ENCODE measurements at regions not wholly inside any gene's neighbourhood (a gene's known extent, or its start where the extent isn't known, plus 50 kb on each side); places are given as distances from the start of the nearest gene placed in this dataset.
"Not testable (repeated sequence)": the region's sequence is repeated elsewhere in the genome, so short reads cannot be mapped to it uniquely, and the experiment has no call there.

DNA sequence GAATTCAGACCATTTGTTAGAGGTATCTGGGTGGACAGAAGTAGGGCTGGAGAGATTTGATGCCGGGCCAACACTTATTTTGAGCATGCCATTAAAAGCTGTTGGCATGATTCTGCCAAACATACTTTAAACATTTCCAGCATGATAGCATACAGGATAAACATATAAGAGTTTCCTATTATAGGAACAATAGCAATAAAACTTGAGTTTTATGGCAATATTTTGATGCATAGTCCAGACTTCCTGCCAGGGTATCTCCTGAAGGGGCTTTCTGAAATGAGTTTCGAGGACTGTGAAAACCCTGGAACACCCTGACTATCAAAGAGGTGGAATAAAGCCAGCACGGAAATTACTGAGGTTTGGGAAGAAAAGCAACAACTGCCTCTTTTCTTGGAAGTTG lies 1398.0 kb upstream of the NXPH2 start:
- DNase-seq, result no peak

DNA sequence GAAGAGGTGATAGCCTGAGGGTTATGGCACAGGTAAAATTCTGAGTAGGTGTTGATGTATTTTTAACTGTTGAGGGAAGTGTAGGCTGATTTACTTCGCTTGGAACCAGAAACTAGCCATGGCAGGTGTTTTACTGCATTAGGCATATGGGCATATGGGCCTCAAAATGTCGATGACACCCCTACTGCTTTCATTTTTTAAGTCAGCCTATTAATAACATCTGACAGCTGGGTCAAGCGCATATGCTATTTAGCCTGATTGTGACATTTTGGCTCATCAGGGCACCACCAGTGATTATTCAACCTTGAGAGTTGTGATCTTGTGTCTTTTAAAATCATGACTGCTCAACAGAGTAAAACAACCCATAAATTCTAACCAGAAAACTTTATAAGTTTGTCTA lies 1396.9 kb upstream of the NXPH2 start:
- no peak for DNase-seq

DNA sequence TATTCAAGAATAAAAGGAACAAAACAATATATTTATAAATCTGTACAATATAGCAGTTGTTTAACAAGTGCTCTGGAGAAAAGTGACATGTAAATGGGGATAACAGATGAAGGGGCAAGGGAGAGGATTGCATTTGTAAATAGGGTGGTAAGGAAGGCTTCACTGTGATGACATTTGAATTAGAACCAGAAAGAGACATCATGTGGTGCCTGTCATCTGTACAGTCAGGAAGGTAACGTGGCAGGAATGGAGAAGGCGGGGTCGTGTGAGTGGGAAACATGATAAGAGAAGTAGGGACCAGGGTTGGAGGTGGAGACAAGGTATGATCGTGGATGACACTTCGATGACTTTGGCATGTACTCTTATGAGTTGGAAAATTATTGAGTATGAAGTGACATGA lies 1393.6 kb upstream of the NXPH2 start:
- DNase-seq, result no peak

DNA sequence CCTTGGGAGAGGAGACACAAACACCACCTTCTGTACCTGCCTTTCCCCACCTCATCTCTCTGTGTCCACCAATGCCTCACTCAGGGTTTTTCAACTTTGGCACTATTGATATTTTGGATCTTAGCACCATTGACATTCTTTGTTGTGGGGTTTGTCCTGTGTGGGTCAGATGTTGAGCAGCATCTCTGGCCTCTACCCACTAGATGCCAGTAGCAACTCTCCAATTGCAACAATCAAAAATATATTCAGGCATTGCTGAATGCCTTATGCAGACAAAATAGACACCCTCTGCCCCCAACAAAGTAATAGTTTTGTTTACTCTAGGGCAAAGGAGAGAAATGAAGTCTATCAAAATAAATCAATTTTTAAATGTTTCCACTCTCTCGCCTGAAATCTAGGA lies 1384.3 kb upstream of the NXPH2 start:
- no peak for DNase-seq

DNA sequence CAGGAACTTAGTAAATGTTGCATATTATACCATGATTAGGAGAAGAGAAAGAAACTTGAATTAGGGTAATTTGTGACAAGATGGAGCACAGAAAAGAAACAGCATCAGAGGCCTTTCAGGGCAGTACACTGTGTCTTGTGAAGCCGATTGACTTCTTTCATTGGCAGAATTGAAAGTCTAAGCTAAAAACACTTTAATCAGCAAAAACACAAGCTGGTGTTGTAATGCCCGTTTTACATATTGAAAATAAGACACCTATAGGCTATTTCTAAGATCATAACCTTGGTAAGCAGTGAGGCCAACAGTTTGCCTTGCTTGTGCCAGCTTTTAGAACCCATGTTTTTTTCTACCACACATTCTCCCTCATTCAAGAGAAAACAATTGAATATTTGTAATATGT lies 1378.1 kb upstream of the NXPH2 start:
- DNase-seq, result no peak

DNA sequence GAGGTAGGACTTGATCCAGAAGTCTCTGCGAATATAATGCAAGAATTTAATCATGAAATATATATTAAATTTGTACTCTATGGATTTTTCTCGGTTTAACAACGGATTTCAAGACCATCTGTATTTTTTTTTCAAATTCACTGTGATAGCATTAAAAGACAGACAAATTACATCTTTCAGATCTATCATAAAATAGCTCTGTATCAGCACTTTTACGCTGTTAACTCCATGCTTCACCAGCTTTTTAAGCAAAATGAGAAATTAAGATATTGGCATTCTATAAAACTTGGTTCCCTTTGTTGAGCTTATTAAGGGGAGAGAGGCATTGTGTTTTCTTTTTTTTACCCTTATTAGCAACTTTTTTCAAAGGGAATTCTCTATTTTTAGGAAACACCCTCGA lies 1377.6 kb upstream of the NXPH2 start:
- DNase-seq, result no peak

DNA sequence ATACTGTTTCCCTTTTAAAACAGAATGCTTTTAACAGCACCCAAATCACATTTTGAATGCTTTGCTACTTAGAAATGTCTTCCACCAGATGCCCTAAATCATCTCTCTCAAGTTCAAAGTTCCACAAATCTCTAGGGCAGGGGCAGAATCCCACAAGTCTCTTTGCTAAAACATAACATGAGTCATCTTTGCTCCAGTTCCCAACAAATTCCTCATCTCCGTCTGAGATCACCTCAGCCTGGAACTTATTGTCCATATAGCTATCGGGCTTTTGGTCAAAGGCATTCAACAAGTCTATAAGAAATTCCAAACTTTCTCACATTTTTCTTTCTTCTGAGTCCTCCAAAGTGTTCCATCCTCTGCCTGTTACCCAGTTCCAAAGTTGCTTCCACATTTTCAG lies 1374.5 kb upstream of the NXPH2 start:
- no peak for DNase-seq

DNA sequence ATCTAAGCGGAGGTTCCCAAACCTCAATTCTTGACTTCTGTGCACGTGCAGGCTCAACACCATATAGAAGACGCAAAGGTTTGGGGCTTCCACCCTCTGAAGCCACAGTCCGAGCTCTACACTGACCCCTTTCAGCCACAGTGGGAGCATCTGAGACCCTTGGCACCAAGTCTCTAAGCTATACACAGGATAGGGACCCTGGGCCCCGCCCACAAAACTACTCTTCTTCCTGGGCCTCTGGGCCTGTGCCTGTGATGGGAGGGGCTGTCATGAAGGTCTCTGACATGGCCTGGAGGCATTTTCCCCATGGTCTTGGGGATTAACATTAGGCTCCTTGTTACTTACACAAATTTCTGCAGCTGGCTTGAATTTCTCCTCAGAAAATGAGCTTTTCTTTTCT lies 1374.1 kb upstream of the NXPH2 start:
- no peak for DNase-seq

DNA sequence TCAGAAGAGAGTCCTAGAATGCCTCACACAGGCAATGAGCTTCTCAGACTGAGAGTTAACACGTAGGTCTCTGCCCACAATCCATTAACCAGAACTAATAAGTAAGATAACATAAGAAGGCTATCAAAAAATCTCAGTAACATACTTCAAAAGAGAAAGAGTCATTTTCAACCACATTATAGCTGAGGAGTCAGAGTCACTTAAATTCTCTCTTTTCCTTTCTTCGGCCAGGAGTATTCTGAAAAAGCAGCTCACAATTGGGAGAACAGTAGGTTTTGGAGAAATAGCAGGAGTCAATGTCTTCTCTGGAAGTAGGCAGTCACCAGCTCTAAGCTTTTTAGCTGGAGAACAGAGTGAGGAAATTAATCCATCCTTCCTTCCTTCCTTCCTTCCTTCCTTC lies 1364.4 kb upstream of the NXPH2 start:
- DNase-seq, result no peak

DNA sequence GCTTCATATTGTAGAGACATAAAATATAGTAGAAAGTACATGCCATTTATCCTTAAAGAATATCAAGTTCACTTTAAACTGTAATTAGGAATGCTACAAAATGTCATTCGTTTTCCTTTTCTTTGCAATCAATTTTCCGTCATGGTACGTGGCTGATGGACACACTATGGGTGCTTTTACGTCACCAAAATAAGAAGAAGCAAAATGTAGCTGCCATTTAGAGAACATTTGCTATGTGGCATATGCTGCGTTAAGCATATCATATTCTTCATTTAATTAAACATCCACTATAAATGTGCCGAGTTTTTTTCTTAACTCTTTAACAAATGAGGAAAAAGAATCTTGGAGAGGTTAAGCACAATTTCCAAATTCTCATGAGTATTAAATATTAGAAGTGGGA lies 1358.5 kb upstream of the NXPH2 start:
- DNase-seq, result no peak

DNA sequence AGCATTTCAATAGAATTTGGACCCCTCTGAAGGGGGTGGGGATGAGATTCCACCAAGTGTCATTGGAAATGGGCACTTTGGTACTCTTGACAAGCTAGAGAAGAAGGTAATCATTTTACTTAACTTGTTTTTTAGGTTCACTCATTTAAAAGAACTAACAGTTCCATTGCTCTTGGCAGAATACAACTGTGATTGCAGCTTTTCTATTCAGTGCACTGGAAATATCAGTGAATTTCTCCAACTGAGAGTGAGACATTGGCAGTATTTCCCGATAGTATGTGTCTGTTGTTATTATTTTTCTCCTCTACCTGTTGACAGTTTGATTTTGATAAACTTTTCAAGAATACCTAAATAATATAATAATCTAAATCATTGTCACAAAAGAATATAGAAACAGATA lies 1356.7 kb upstream of the NXPH2 start:
- DNase-seq, result no peak

DNA sequence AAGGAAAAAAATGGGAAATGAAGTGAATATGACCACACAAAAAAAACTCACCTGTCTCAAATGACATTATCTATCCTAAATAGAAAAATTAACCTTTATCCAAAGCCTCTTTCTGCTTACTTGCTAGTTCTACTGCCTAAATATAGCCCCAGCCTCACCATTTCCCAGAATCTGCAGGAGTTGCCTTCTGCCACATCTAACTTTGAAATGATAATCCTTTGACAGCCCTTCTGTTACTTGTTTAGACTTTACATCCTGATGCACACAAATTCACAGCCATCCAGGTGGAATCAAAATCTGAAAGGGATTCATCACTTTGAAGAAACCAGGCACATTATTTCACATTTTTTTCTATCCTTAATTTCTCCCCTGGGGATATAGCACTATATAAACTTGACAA lies 1356.2 kb upstream of the NXPH2 start:
- DNase-seq, result no peak

DNA sequence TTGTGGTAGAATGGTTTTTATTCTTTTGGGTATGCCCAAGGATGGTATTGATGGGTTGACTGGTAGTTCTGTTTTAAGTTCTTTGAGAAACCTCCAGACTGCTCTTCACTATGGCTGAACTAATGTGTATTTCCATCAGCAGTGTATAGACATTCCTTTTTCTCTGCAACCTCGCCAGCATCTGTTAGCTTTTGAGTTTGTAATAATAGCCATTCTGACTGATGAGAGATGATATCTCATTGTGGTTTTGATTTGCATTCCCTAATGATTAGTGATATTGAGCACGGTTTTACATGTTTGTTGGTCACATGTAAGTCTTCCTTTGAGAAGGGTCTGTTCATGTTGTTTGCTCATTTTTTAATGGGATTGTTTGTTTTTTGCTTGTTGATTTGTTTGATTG lies 1348.7 kb upstream of the NXPH2 start:
- DNase-seq, result no peak

DNA sequence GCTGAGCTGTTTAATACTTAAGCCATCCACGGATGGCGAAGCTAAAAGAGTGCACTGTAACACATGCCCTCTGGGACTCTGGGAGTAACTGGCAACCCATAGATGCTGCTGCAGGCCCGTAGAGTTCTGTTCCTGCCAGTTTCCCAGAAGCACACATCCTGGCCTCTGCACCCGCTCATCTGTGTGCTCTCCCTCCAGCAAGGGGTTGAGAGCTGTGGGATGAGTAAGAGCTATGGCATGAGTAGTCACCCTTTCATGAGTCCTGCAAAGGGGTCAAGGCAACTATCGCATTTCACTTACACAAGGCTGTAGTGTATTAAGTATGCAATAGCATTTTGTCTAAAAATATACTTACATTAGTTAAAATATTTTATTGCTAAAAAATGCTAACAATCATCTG lies 1341.8 kb upstream of the NXPH2 start:
- no peak for DNase-seq

DNA sequence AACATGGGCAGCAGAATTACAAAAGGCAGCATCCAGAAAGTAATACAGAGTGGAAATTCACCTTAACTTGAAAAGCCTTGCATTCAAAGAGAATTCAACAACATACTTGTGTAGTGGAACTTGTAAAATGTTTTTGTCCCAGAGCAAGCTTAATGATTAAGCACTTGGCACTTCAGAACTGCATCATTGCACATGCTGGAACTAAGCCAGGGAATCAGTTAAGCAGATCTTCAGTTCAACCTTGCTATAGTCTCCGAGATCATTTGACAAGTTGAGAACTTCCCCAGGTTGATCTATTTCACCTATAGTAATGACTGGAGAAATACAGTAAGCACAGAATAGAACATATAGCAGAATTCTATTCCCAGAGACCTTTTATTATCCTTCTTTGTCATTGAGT lies 1337.2 kb upstream of the NXPH2 start:
- no peak for DNase-seq

DNA sequence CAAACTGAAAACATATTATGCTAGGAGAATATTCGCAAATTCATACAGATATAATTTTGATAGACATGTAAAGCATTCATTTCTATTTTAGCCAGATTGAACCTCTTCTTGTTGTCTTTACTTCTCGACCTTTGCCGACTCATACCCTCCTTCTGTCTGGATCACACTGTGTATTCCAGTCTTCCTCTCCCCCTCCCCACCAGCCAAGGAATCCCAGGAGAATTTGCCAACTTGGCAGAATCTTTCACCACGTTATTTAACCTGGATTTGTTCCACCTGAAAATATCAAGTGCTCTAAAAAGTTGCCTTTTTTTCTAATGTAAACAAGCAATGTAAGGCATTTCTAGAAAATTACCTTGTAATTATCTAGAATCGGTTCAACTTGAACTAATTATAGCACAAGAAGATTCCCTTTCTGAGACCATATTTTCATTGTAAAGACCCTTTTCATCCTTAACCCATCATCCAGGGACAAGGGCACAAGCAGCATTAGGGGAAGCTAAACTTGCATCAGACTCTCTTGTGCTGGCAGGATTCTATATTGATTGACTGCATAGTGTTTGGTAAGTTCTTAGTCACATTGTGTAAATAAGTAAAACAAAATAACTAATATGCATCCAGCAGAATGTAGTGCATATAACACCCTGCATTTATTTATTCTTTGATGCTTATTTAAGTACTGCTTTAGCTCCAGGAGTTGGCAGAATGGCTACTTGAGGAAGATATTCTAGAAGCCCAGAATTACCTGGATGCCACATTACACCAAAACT lies 1328.7 kb upstream of the NXPH2 start:
- no peak for DNase-seq

DNA sequence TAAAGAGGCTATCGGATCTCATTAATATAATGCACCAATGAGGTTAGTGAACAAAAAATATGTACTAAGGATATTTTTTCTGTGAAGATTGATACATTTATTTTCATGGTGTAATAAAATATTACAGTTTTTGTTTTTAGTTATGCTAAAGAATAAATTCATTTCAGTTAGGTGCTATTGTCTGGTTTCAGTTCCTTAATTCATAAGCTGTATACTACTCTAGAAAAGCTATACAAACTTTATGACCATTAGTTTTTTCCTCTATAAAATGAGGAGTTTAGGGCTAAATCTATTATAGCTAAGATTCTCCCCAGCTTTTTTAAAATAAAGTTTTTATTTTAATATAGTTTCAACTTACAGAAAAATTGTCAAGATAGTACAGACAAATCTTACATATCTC lies 1311.7 kb upstream of the NXPH2 start:
- no peak for DNase-seq

DNA sequence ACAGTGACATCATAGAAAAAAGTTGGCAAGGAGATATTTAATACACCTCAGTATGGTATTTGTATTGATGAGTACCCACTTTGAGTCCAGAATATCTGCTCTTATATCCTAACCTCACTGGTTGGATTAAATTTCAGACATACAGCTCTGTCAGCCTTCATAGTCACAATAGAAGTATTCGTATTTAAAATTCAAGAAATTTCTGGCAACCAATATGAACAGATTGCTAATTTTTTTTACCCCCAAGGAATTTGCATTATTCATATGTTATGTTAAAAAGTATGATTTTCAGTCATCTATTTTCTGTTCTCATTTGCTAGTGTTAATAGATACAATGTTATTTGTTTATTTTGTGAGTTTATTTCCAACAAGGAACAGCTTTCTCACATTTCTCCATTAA lies 1306.8 kb upstream of the NXPH2 start:
- DNase-seq, result no peak

DNA sequence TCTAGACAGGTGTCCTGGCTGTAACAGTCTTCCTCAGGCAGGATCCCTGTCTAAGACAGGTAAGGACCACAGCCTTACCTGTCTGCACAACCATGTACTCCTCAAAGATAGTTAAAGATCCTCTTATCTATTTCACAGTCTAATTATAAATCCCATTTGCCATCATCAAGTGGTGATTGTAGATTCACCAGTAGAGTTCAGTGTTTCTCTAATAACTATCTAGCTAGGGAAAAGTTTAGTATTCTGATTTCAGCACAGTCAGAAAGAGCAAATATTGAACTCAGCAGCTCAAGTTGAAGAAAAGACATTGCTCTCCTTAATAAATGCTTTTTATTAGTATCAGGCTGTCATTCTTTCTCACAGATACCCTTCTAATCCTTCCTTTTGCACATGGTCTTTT lies 1305.5 kb upstream of the NXPH2 start:
- no peak for DNase-seq

DNA sequence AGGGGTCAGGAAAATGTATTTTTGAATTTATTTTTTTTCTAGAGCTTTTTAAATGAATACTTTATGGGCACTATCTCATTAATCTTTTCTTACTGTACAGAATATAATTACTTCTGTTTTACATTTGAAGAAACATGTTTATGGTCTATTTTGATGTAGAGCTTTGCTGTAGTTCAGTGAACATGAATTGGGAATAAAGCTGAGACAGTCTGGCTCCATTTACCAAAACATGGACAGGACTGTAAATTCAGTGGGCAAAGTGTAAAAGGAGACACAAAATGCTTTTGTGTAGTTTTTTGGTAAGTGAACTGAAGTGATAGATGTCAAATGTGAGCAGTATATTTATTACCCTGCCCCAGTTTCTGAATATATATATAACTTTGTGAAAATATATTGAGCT lies 1298.8 kb upstream of the NXPH2 start:
- DNase-seq, result no peak

DNA sequence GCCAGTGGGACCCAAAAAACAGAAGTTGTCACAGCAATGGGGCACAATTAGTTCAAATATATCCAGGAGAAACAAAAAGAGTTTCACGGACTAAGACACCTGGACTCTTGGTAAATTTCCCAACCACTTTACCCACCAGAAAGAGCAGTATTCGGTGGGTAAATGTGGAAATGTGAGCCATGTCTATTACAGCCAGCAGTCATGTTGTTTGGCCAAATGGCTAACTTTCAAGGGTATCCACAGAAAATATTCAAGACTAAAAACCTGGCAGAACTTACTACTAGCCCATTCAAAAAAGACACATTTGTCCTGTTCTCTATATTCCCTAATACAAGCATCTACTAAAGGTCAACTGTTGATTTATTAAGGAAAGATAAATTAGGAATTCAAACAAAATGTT lies 1296.0 kb upstream of the NXPH2 start:
- DNase-seq, result no peak

DNA sequence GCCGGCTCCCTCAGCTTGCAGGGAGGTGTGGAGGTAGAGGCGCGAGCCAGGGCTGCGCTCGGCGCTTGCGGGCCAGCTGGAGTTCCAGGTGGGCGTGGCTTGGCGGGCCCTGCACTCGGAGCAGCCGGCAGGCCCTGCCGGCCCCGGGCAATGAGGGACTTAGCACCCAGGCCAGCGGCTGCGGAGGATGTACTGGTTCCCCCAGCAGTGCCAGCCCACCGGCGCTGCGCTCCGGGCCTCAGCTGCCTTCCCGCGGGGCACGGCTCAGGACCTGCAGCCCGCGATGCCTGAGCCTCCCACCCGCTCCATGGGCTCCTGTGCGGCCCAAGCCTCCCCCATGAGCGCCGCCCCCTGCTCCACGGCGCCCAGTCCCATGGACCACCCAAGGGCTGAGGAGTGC lies 1293.6 kb upstream of the NXPH2 start:
- not testable (repeated sequence) for DNase-seq

DNA sequence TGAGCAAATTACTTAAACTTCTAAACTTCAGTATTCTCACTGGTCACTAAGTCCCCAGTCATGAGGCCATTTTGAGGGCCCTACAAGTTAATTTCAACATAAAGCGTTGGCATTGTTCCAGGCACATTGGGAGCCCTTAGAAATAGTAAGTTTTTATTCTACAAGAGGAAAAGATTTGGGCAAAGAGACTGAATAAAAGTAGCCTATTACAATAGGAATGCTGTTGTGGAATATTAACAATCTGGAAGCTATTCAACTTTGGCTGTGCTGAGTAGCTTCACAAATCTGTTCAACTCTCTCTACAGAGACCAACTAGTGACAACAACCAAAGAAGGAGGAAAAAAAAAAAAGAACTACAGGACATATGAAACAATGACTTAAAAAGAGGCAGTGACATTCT lies 1287.5 kb upstream of the NXPH2 start:
- DNase-seq, result no peak

DNA sequence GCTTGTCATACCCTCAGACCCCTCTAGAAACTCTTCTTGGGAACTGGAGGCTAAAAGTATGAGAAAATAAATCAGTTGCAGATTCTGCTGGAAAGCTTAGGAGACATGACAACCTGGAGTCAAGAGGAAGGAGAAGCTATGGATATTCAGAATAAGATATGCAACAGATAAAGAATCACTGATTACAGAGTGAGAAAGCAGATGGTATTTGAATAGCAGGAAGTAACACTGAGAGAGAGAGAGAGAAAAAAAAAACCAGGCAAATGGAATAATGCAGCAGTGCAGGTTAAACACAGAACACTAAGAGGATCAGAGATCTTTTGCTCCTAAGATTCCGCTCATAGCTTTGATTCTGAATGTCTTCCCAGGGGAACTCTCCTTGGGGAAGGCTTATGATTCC lies 1284.1 kb upstream of the NXPH2 start:
- no peak for DNase-seq

DNA sequence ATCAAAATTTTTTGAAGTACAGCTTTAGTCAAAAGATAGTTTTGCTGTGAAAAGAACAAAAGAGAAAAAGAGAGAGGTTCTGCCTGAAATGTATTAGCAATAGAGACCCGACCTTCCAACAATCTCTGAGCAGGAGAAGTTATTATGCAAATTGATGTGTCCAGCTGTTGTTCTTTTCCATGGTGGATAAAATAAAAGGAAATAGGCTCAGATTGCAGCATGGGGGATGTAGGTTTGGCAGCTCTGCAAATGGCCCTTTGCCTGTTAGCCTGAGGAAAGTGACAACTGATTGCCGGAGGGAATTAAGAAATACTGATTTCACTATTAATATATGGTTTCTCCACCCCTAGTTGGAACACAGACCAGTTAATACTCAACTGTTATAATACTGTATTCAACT lies 1283.2 kb upstream of the NXPH2 start:
- no peak for DNase-seq

DNA sequence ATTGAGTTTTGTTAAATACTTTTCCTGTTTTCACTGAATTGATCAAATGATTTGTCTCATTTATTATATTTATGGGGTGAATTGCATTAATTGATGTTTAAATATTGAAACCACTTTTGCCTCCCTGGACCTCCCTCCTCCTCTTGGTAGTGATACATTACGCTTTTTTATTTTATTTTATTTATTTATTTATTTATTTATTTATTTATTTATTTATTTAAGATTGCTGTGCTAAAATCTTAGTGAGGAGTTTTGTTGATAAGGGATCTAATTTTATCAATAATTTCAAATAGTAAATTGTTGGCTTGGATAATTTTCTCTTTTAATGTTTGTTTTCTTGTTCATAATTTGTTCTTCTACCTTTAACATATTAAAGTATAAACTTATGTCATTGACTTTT lies 1281.0 kb upstream of the NXPH2 start:
- DNase-seq, result no peak

Measured in NCI-H2081 treated with DMSO at 0.1 percent for 48 hours (cell line).